ENCODE measurements at regions not wholly inside any gene's neighbourhood (a gene's known extent, or its start where the extent isn't known, plus 50 kb on each side); places are given as distances from the start of the nearest gene placed in this dataset.
"Not testable (repeated sequence)": the region's sequence is repeated elsewhere in the genome, so short reads cannot be mapped to it uniquely, and the experiment has no call there.

GRCh38 chr16:8452941-8453340, 137.4 kb downstream of the TMEM114 start:
- DNase-seq, result no peak

- DNase-seq, result no peak
These were observed 153.4 kb downstream of the TMEM114 start for GRCh38 chr16:8436931-8437330.

GRCh38 chr16:8431783-8432182, 158.5 kb downstream of the TMEM114 start:
- DNase-seq, result no peak

- DNase-seq, result no peak
These were observed 159.9 kb downstream of the TMEM114 start for GRCh38 chr16:8430401-8430800.

GRCh38 chr16:8426569-8426968, 163.7 kb downstream of the TMEM114 start:
- no peak for DNase-seq

- no peak for DNase-seq
These were observed 173.2 kb downstream of the TMEM114 start for GRCh38 chr16:8417145-8417544.

GRCh38 chr16:8408855-8409567, 181.3 kb downstream of the TMEM114 start:
- DNase-seq, result no peak

GRCh38 chr16:8407351-8407750, 183.0 kb downstream of the TMEM114 start:
- DNase-seq, result no peak

GRCh38 chr16:8403978-8404749, 186.1 kb downstream of the TMEM114 start:
- DNase-seq, result no peak

- no peak for DNase-seq
These were observed 187.1 kb downstream of the TMEM114 start for GRCh38 chr16:8402981-8403843.

- not testable (repeated sequence) for DNase-seq
These were observed 189.6 kb downstream of the TMEM114 start for GRCh38 chr16:8400683-8401082.

GRCh38 chr16:8398548-8398947, 191.8 kb downstream of the TMEM114 start:
- DNase-seq, result no peak

- DNase-seq, result no peak
These were observed 193.1 kb downstream of the TMEM114 start for GRCh38 chr16:8397223-8397622.

- no peak for DNase-seq
These were observed 193.8 kb downstream of the TMEM114 start for GRCh38 chr16:8396463-8396862.

- DNase-seq, result no peak
These were observed 199.1 kb downstream of the TMEM114 start for GRCh38 chr16:8391257-8391656.

GRCh38 chr16:8388684-8389083, 201.6 kb downstream of the TMEM114 start:
- DNase-seq, result no peak

GRCh38 chr16:8381814-8382213, 208.5 kb downstream of the TMEM114 start:
- no peak for DNase-seq

GRCh38 chr16:8380311-8380710, 210.0 kb downstream of the TMEM114 start:
- DNase-seq, result no peak

GRCh38 chr16:8377864-8378263, 212.4 kb downstream of the TMEM114 start:
- DNase-seq, result no peak

- DNase-seq, result no peak
These were observed 213.5 kb downstream of the TMEM114 start for GRCh38 chr16:8376858-8377257.

GRCh38 chr16:8376430-8376829, 213.9 kb downstream of the TMEM114 start:
- no peak for DNase-seq

GRCh38 chr16:8375232-8375587, 215.1 kb downstream of the TMEM114 start:
- no peak for DNase-seq

- DNase-seq, result no peak
These were observed 215.6 kb downstream of the TMEM114 start for GRCh38 chr16:8374586-8375231.
